ENCODE measurements at regions not wholly inside any gene's neighbourhood (a gene's known extent, or its start where the extent isn't known, plus 50 kb on each side); places are given as distances from the start of the nearest gene placed in this dataset.

DNA sequence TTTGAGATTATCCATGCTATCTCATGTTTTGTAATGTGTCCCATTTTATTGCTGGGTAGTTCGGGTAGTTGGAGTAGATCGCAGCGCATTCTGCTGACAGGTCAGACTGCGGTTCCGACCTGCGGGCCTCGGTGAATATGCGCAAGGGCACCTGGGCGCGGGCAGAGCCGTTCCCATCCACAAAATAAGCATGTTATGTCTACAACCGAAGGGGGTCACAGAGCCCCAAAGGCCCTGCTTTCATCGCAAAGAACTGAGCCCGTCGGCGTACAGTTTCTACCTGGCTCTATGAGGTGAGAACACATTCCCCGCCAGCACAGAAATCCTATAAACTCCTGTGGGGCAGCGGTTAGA lies 88.4 kb downstream of the PRKAB2 start:
- ATAC-seq, result no peak
- TF ChIP-seq ZFP30 (CRISPR knock-in tag; IDR thresholded peaks at IDR 0.05) (no peak), SNAI2 (CRISPR knock-in tag; IDR thresholded peaks at IDR 0.05) (no peak)

DNA sequence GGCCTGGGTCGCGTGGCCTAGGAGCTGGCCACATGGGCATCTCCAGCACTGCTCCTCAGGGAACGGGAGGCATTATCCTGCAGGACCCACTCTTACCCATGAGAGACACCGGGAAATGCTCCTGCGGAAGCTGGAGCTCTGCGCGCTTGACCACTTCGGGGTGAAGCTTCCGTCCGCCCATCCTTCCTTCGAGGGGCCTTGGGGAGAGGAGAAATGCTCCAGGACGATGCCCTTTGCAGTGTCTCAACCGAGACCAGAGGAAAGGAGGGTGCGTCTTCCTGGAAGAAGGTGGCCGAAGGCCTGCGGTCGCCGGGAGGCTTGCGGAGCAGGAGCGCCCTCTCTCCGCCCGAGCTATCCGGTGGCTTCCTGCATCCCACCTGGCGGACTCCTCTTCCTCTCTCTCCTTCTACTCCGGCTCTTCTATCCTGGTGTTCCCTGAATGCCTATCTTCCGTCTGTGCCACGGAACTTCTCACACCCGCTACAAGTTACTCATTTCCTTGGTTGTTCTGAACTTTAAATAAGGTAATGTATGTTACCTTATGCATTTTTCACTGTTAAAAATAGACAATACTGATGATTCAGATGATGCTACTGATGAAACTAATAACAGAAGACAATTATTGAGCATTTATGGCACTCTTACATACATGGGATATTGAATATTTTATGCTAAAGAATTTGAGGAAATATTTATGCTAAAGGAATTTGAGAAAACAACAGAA lies 91.4 kb downstream of the PRKAB2 start:
- ATAC-seq, result no peak
- TF ChIP-seq CREB5 (CRISPR knock-in tag; IDR thresholded peaks at IDR 0.05; ENCODE audit: low read depth) (no peak), ZFP3 (CRISPR knock-in tag; IDR thresholded peaks at IDR 0.05) (no peak), CSDC2 (CRISPR knock-in tag; IDR thresholded peaks at IDR 0.05) (no peak), PATZ1 (CRISPR knock-in tag; IDR thresholded peaks at IDR 0.05; ENCODE audit: borderline replicate concordance) (no peak), OSR1 (CRISPR knock-in tag; IDR thresholded peaks at IDR 0.05) (no peak), RARB (CRISPR knock-in tag; IDR thresholded peaks at IDR 0.05) (no peak), ESRRG (CRISPR knock-in tag; IDR thresholded peaks at IDR 0.05) (no peak), TOX (CRISPR knock-in tag; IDR thresholded peaks at IDR 0.05; ENCODE audit: borderline replicate concordance) (no peak), TCF4 (CRISPR knock-in tag; IDR thresholded peaks at IDR 0.05; ENCODE audit: borderline replicate concordance) (no peak), POU6F1 (CRISPR knock-in tag; IDR thresholded peaks at IDR 0.05; ENCODE audit: borderline replicate concordance, low read depth) (no peak), ISL1 (CRISPR knock-in tag; IDR thresholded peaks at IDR 0.05) (no peak), PPARA (CRISPR knock-in tag; IDR thresholded peaks at IDR 0.05; ENCODE audit: borderline replicate concordance) (no peak), BACH2 (CRISPR knock-in tag; IDR thresholded peaks at IDR 0.05; ENCODE audit: borderline replicate concordance) (no peak), ZNF565 (CRISPR knock-in tag; conservative IDR thresholded peaks at IDR 0.05; ENCODE audit: low read depth) (no peak), ARNTL (CRISPR knock-in tag; IDR thresholded peaks at IDR 0.05; ENCODE audit: borderline replicate concordance, low read depth) (no peak)
- TF ChIP-seq, protein P1, sequence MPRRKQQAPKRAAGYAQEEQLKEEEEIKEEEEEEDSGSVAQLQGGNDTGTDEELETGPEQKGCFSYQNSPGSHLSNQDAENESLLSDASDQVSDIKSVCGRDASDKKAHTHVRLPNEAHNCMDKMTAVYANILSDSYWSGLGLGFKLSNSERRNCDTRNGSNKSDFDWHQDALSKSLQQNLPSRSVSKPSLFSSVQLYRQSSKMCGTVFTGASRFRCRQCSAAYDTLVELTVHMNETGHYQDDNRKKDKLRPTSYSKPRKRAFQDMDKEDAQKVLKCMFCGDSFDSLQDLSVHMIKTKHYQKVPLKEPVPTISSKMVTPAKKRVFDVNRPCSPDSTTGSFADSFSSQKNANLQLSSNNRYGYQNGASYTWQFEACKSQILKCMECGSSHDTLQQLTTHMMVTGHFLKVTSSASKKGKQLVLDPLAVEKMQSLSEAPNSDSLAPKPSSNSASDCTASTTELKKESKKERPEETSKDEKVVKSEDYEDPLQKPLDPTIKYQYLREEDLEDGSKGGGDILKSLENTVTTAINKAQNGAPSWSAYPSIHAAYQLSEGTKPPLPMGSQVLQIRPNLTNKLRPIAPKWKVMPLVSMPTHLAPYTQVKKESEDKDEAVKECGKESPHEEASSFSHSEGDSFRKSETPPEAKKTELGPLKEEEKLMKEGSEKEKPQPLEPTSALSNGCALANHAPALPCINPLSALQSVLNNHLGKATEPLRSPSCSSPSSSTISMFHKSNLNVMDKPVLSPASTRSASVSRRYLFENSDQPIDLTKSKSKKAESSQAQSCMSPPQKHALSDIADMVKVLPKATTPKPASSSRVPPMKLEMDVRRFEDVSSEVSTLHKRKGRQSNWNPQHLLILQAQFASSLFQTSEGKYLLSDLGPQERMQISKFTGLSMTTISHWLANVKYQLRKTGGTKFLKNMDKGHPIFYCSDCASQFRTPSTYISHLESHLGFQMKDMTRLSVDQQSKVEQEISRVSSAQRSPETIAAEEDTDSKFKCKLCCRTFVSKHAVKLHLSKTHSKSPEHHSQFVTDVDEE (CRISPR knock-in tag; IDR thresholded peaks at IDR 0.05), result no peak

DNA sequence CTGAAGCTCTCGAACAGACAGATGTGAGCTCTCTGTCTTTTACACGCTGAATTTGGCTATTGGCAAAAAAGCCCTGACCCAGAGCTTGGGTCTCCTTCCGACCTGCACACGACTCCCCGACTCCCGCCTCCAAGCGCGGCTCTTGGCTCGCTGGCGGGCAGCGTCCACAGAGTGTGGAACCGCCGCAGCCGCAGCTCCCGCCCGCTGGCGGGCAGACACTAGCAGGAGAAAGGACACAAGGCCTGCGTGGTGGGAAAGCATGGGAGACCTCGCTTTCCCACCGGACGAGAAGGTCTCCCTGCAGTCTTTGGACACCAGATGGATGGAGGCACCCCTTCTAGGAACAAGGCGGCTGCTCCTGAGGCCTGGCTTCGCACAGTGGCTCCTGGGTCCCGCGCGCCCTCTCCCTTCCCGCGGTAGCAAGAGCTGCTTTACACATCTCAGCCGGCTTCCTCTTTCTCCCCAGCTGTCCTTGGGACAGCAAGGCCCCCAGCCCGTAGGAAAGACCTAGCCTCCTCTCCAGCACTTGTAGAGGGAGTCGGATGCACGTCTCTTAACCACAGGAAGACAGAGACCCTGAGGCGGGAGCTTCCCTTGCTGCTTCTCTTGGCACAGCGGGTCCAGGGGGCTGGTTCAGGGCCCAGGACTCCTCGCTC lies 92.1 kb downstream of the PRKAB2 start:
- no peak for ATAC-seq
- TF ChIP-seq ZFP3 (CRISPR knock-in tag; IDR thresholded peaks at IDR 0.05), result no peak
- TF ChIP-seq PPARA (CRISPR knock-in tag; IDR thresholded peaks at IDR 0.05; ENCODE audit: borderline replicate concordance), result no peak
- TF ChIP-seq RARB (CRISPR knock-in tag; IDR thresholded peaks at IDR 0.05), result no peak
- no peak for TF ChIP-seq OSR1 (CRISPR knock-in tag; IDR thresholded peaks at IDR 0.05)
- no peak for TF ChIP-seq CREB5 (CRISPR knock-in tag; IDR thresholded peaks at IDR 0.05; ENCODE audit: low read depth)
- TF ChIP-seq ZNF70 (CRISPR knock-in tag; IDR thresholded peaks at IDR 0.05), result no peak
- no peak for TF ChIP-seq CSDC2 (CRISPR knock-in tag; IDR thresholded peaks at IDR 0.05)
- no peak for TF ChIP-seq ZC3H10 (CRISPR knock-in tag; IDR thresholded peaks at IDR 0.05)
- TF ChIP-seq PATZ1 (CRISPR knock-in tag; IDR thresholded peaks at IDR 0.05; ENCODE audit: borderline replicate concordance), result no peak
- no peak for TF ChIP-seq GLIS3 (CRISPR knock-in tag; IDR thresholded peaks at IDR 0.05)
- TF ChIP-seq ESRRG (CRISPR knock-in tag; IDR thresholded peaks at IDR 0.05), result no peak
- no peak for TF ChIP-seq ISL1 (CRISPR knock-in tag; IDR thresholded peaks at IDR 0.05)
- TF ChIP-seq POU6F1 (CRISPR knock-in tag; IDR thresholded peaks at IDR 0.05; ENCODE audit: borderline replicate concordance, low read depth), result no peak

Measured in SK-N-SH treated with all-trans-retinoic acid at 6 μM for 48 hours (cell line).